ENCODE measurements at regions not wholly inside any gene's neighbourhood (a gene's known extent, or its start where the extent isn't known, plus 50 kb on each side); places are given as distances from the start of the nearest gene placed in this dataset.

- TF ChIP-seq CTCF (IDR thresholded peaks at IDR 0.05; ENCODE audit: low read depth, low read length, missing input control) = no peak
- TF ChIP-seq REST (IDR thresholded peaks at IDR 0.05) = no peak
- no peak for TF ChIP-seq HNF4G (IDR thresholded peaks at IDR 0.05)
- TF ChIP-seq SP1 (IDR thresholded peaks at IDR 0.05) = no peak
- no peak for TF ChIP-seq TAF1 (conservative IDR thresholded peaks at IDR 0.05)
These were observed 97.9 kb upstream of the ATP8B1 start for GRCh38 chr18:57900906-57901435.

Measured in liver (tissue), 3 donors.